PC-3 (cell line): ENCODE measurements at regions not wholly inside any gene's neighbourhood (a gene's known extent, or its start where the extent isn't known, plus 50 kb on each side); places are given as distances from the start of the nearest gene placed in this dataset.

ENCODE experiments used
- EZH2 ChIP-seq: fragments of 300-600 bp; sonication (generic); IDR thresholded peaks from one replicate; pipeline ENCODE4 v1.6.1; 2017; ENCODE audit warnings: antibody characterized with exemption, mild to moderate bottlenecking, low read length; ENCODE audit not compliant: unreplicated experiment
- TF ChIP-seq, protein P1 (sequence below): fragments of 300-600 bp; sonication (generic); conservative IDR thresholded peaks from 2 replicates; pipeline ENCODE4 v1.5.1; 2017; ENCODE audit warnings: antibody characterized with exemption, low read depth, mild to moderate bottlenecking, low read length

DNA sequence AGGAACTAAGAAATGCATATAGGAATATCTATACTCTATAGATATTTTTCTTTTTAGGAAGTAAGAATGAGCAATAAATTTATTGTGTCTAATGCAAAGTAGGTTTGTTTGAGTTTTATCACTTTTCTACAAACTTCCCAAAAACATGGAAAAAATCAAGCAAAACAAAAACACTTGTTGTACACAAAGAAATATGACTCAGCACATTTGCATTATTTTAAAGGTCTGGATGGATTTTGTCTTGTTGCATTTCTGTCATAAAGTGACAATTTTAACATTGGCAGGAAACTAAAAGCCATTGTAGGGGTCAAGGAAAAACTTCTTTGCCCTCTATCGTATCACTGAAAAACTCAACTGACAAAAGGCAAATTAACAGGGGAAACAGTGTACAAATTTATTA, 267.2 kb downstream of the PYDC2 start:
- TF ChIP-seq, protein P1, sequence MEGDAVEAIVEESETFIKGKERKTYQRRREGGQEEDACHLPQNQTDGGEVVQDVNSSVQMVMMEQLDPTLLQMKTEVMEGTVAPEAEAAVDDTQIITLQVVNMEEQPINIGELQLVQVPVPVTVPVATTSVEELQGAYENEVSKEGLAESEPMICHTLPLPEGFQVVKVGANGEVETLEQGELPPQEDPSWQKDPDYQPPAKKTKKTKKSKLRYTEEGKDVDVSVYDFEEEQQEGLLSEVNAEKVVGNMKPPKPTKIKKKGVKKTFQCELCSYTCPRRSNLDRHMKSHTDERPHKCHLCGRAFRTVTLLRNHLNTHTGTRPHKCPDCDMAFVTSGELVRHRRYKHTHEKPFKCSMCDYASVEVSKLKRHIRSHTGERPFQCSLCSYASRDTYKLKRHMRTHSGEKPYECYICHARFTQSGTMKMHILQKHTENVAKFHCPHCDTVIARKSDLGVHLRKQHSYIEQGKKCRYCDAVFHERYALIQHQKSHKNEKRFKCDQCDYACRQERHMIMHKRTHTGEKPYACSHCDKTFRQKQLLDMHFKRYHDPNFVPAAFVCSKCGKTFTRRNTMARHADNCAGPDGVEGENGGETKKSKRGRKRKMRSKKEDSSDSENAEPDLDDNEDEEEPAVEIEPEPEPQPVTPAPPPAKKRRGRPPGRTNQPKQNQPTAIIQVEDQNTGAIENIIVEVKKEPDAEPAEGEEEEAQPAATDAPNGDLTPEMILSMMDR: no peak
- no peak for TF ChIP-seq EZH2
